HG03432 (cell line): ENCODE measurements at regions not wholly inside any gene's neighbourhood (a gene's known extent, or its start where the extent isn't known, plus 50 kb on each side); places are given as distances from the start of the nearest gene placed in this dataset.

ENCODE experiments used
- ATAC-seq: cut with Tn5 transposase; IDR thresholded peaks from one replicate; pipeline ENCODE4 v1.9.1; 2021; ENCODE audit warnings: mild to moderate bottlenecking, moderate library complexity; ENCODE audit not compliant: unreplicated experiment

DNA sequence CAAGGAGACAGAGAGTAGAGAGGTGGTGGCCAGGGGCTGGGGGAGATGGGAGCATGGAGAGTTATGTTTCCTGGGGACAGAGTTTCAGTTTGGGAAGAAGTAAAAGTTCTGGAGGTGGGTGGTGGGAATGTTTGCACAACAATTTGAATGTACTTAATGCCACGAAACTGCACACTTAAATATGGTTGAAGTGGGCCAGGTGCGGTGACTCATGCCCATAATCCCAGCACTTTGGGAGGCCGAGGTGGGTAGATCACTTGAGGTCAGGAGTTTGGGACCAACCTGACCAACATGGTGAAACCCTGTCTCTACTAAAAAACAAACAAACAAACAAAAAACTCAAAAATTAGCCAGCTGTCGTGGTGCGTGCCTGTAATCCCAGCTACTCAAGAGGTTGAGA, 137.2 kb downstream of the PFKFB3 start:
- no peak for ATAC-seq

DNA sequence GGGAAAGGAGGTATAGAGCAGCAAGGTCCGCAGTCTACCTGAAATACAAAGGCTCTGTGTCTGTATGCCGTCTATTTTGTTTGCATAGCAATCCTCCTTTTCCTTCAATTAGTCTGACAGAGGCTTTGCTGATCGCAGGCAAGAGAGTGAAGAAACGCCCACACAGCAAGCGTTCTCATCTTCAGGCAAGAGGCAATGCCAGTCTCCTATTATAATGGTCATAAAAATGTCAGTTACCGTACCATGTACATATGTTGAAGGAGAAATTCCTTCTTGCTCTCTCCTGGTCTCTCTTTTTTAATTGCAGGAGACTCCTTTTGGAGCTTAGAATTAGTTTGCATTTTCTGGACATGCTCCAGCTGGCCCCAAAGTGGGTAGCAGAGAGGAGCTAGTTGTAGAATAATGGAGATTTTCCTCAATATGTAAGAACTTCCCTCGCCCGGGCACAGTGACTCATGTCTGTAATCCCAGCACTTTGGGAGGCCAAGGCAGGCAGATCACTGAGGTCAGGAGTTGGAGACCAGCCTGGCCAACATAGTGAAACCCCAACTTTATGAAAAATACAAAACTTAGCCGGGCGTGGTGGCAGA, 139.5 kb downstream of the PFKFB3 start:
- ATAC-seq: no peak

DNA sequence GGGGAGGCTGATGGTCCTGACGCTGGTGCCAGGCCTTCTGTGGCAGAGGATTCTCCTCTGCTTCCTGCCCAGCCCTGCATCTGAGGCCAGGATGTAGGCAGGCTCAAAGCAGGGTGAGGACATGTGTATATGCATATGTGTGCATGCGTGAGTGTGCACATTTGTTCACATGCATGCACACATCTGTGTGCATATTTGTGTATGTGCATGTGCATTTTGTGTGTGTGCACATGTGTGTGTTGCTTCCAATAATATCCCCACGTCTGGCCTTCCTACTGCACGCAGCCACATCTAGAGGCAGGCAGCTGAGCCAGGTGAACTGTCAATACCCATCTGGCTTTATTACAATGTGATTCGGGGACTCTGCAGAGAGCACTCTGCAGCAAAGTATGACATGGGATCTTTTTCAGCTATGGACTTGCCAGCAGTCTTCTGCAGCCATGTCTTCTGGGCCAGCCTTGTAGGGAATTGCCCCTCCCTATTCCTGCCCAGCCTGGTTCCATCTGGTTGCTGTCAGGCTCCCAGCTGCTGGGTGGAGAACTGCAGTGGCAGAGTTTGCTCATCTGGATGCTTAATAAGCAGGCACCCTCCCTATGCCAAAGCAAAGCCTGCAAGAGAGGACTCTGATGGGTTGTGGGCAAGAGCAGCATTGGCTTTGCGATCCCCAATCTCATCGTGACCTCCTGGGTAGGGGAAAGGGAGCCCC, 140.7 kb downstream of the PFKFB3 start:
- no peak for ATAC-seq

DNA sequence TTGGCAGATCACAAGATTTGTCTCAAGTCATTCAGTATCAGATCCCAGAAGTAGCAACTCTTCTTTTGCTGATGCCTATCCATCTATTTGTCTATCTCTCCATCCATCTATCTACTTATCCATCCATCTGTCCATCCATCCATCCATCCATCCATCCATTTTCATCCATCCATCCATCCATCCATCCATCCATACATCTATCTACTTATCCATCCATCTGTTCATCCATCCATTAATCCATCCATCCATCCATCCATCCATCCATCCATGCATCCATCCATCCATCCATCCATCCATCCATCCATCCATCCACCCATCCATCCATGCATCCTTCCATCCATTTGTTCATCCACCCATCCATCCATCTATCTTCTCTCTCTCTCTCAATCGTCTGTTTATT, 142.7 kb downstream of the PFKFB3 start:
- ATAC-seq: no peak

DNA sequence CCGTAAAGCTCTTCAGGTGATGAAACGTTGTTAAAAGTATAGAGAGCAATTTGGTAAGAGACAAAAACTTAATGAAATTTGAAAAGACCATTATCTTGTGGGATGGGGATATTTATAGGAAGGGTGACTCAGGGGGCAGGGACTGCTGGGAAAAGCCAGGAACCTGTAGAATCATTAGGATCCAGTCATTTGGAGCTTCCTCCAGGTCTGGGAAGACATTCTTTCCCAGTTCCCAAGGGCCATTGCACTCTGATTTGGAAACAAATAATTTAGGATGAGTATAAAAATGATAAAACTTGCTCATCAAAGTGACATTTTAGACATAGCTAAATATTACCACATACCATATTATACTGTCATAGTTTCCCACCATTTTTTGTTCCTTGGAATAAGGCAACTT, 143.9 kb downstream of the PFKFB3 start:
- ATAC-seq: no peak

DNA sequence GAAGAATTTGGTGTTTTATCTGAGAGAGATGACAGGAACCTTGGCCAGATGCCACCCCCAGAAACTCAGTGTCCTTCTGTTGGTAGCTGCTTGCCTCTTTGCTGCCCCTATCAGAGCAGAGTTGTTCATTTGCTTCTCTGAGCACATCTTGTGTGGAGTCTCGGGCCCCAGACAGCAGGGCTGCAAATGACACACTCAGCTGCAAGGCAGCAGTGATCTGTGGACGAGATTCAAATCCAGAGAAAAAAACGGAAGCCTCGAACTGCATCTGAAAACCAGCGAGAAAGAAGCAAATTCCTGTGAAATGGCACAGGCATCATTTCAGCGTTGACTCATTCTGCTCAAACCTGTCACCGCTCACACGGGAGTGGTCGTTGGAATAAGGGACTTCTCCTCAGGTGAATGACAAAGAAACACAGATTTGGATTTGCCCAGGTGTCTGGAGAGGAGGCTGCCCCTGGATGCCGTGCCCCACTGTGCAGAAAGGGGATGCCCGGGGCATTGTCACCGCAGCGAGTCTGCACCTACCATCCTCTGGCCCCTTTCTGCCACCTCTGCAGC, 144.7 kb downstream of the PFKFB3 start:
- ATAC-seq: peak; percentile 29

DNA sequence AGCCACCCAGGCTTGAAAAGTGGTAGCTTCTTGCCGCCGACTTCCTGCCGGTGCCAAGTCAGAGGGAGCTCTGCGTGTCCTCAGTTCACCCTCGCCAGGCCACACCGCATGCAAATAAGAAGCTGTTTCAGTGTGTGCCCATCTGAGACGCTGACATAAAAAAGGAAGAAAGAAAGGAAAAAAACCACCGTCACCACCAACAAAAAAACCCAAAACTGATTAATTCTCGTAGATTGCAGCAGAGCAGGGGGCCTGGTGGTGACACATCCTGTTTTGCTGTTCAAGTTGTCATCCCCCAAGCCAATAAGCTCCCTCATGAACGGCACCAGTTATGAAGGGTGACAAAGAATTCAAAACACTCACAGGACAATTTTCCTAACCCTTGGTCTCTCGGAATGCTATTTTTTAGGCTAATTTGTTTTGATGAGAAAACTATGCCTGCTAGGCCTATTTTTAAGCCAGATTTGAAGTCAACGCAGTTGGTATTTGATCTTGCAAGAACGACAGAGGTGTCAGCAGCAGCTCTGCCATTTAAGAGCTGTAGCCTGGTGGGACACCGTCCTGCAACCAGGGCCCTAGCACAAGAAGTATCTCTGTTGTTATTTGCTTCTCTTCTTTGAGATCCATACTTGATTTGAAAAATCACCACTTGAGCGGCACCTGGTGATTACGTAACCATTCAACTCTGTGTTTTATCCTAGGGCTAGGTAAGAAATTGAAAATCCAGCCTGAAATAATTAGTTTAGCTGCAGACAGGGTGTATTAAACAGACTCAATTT, 145.6 kb downstream of the PFKFB3 start:
- ATAC-seq: peak; percentile 97

DNA sequence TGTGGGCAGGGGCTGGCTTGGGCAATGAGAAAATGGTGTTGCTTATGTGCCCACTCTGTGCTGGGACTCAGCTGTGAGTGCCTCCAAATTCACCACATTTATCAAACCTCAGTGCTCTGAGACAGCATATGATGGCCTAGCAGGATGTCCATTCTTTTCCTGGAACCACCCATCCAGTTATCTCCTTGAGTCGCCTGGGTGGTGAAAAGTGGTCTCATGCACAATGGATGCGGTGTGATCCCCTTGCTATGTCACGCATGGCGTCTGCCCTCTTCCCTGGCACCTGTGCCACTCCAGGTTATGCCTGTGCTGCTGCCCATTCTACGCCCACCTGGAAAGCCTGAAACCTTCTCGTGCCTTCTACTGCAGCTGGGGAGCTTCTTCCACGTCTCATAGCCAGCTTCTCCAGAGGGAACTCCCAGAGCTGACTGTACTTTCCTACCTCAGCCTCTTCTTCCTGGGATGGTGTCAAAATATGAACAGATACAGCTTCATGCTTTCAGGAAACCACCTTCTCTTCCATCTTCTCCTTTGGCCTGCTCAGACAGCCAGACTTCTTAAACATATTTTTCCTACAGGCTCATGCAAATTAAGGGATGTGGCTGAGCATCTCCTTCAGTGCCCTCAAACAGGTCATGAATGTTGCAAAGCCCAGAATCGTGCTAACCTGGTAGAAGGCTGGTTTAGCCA, 147.3 kb downstream of the PFKFB3 start:
- ATAC-seq: no peak

DNA sequence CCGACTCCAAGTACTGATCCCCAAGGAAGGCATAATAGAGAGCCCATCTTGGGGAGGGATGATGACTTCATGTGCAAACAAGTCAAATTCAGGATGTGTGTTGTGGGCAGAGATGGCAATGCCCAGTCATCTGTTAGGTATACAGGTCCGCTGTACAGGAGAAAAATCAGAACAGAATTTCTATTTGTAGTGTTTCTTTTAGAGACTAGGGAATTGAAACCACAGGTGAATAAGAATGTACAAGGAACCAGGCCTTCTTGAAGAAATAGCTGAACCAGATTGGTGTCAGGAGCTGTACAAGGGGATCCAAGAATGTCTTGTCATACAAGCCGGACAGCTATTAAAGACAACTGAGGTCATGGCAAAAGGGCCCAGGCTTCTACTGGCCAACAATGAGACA, 147.9 kb downstream of the PFKFB3 start:
- no peak for ATAC-seq

DNA sequence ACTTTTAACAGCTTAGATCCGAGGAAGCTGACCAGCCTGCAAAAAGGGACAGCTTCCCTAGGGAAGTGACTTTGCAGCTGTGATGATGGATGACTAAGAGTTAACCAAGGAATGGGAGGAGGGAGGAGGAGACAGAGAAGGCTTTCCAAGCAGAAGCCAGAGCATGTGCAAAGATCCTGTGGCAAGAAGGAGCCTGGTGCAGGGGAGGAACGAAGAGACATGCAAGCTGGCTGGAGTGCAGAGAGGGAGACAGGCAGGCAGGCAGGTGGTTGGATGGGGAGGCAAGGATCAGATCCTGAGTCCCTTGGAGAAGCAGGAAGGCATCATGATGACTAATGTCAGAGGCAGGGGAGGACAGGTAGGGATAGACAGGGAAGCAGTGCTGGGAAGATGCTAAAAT, 148.8 kb downstream of the PFKFB3 start:
- ATAC-seq: no peak

DNA sequence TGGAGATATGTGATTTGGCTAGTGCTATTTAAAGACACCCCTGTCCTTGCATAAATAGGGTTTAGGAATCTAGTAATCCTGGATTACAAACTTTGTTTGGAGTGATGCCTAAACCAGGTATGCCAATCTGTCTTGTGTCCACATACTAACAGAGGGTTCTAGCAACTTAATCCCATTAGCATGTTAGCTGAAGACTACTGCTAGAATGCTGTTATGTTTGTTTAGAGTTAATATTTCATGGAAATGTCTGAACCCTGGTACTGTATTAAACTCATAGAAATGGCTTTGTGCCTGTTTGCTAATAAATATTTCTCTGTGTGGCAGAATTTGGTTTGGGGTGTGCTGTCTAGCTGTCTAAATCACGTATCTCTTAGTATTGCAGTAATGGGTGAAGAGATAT, 150.8 kb downstream of the PFKFB3 start:
- ATAC-seq: no peak

DNA sequence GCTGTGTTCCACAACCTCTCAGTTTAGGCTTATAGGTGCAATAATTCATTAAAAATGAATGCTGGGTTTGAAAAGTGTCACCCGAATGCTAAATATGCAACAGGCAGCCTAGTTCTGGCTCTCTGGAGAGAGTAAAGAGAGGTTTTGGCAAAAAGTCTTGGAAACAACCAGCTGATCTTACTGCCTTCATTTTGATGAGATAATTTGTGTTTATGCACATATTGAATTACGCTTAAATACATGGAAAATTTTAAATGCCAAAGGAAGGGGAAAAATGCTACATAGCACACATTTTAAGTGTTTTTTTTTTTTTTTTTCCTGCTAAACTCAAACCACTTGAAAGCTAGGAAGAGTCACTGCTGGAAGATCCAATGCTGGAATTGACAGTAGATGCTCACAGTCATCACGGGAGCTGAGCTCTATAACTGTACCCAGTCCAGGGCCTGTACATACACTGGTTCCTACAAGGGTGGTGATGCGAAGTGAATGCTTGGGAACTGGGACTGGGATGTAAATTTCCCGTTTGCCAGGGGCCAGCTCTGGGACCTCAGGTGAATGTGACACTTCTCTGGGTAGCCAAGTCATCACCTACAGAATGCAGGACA, 151.5 kb downstream of the PFKFB3 start:
- ATAC-seq: no peak

DNA sequence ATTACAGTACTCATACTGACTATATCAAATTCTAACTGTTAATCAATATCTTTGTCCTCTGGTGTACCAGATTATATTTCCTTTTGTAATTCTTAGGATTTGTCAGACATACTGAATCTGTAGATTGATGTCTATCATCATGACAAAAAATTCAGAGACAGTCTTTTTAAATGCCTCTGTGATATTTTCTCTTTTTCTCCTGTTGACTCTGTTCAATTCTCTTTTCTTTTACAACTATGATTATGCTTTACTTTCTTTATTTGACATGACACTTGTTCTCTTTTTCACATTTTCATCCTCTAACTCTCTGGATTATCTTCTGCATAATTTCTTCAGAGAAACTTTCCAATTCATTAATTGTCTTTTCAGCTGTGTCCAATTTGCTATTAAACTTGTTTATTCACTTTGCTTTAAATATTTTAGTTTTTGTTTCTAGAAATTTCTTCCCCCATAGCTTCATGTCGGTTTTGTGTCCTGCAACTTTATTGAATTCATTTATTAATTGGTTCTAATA, 153.6 kb downstream of the PFKFB3 start:
- no peak for ATAC-seq

DNA sequence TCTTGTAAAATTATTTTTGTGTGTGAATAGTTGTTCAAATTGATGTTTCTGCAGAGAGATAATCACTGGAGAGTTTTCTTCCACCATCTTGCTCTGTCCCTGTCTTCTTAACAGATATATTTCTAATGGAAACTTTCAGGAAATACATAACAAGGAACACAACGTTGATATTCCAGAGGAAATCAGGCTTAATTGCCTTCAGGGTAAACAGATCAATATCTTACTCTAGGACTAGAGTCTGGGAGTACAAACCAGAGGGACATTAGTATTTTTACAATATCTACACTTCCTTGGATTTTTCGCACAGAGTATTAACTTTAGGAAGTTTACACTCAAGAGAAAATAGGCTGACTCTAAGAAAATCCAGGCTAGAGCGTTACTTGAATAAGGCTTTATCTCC, 159.1 kb downstream of the PFKFB3 start:
- ATAC-seq: no peak

DNA sequence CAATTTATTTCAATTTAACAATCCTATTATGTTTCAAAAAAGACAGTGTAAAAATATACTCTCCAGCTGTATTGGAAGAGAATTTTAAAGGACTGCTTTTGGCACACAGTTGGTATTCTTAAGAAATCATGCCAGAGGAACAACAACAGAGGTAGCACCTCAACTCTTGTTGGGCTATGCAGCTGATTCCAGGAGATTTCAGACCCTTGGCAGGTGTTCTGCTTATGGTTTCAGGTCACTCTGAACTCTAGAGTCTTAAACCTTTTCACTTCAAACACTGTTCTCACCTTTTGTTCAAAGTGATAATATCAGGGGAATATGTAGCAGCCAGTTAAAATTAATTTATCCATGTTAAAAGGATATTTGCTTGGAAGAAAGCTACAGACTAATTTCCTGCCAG, 160.1 kb downstream of the PFKFB3 start:
- ATAC-seq: no peak

DNA sequence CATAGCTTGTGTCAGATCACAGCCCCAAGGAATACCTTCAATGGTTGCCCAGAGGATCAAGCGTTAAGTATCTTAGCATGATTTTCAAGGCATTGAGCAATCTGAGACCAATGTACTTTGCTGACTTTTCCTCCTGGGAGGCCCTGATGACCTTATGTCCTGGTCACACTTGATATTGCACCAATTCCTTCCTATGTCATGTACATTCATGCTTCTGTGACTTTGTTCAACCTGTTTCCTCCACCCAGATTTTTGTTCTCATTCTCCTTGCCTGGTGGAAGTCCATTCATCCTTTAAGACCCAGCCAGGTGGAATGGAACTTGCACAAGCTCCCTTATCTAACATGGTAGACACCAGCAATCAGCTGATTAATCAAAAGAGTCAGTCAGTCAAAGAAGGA, 160.8 kb downstream of the PFKFB3 start:
- ATAC-seq: no peak

DNA sequence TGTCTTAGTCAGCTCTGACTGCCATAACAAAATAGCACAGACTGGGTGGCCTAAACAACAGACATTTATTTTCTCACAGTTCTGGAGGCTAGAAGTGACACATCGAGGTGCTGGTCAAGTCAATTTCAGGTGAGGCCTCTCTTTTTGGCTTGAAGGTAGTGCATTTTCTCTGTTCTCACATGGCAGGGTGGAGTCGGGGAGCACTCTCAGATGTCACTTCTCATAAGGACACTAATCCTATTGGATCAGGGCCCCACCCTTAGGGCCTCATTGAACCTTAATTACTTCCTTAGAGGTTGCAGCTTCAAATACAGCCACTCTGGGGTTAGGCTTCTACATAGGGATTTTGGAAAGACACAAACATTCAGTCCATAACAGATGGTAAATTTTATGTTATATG, 161.6 kb downstream of the PFKFB3 start:
- no peak for ATAC-seq

DNA sequence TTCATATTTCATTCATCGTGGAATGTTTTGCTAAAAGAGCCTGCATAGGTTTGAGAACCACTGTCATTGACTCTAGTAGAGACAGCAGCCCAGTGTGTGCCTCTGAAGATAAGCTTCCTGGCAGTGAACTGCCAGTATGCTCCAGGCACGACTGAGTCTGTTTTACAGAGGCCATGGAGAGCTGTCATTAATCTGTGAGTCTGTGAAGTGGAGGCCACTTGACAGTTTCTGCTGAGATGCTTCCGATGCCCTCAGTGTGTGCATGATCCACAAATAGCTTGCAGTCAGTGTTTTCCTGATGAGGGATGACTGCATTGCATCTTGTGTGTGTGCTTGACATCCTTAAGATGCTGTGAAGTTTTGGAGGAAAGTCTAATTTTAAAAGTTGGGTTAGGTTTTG, 162.2 kb downstream of the PFKFB3 start:
- no peak for ATAC-seq

DNA sequence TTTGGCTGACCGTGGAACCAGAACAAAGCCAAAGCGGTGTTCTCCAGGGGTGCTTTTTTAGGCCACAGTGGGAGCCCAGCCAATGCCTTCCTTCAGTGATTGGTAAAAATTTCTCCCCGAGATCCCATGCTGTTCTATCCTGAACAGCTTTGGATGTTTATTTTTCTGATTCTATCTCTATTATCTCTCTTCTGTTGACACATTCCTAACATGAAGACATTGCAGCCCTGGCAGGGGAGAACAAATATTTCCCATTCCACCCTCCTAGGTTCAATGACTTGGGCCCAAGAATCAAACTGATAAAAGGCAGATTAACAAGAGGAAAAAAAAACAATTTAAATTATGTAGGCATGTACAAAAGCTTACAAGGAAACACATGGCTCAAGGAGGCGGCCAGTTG, 162.7 kb downstream of the PFKFB3 start:
- ATAC-seq: no peak
